Endothelial cell (in vitro differentiated cells): ENCODE measurements at regions not wholly inside any gene's neighbourhood (a gene's known extent, or its start where the extent isn't known, plus 50 kb on each side); places are given as distances from the start of the nearest gene placed in this dataset.

Source experiments
- DNase-seq: peaks from one replicate; pipeline ENCODE4 v3.0.0; 2021; ENCODE audit warnings: low spot score
- H3K27ac Mint-ChIP-seq: one replicate; pipeline ENCODE4 v1.8.0; 2021; ENCODE audit warnings: mixed read lengths, inconsistent platforms; ENCODE audit not compliant: unreplicated experiment
- H3K27me3 Mint-ChIP-seq: one replicate; pipeline ENCODE4 v1.8.0; 2021; ENCODE audit warnings: mild to moderate bottlenecking, moderate library complexity, mixed read lengths, inconsistent platforms; ENCODE audit not compliant: unreplicated experiment
- H3K36me3 Mint-ChIP-seq: one replicate; pipeline ENCODE4 v1.8.0; 2021; ENCODE audit warnings: mild to moderate bottlenecking, low read depth, mixed read lengths, inconsistent platforms; ENCODE audit not compliant: unreplicated experiment
- H3K4me1 Mint-ChIP-seq: one replicate; pipeline ENCODE4 v1.8.0; 2021; ENCODE audit warnings: mild to moderate bottlenecking, mixed read lengths, inconsistent platforms; ENCODE audit not compliant: unreplicated experiment
- H3K4me3 Mint-ChIP-seq: one replicate; pipeline ENCODE4 v1.8.0; 2021; ENCODE audit warnings: mild to moderate bottlenecking, mixed read lengths, inconsistent platforms; ENCODE audit not compliant: unreplicated experiment
- H3K9me3 Mint-ChIP-seq: one replicate; pipeline ENCODE4 v1.8.0; 2021; ENCODE audit warnings: mixed read lengths, inconsistent platforms; ENCODE audit not compliant: unreplicated experiment
- CTCF ChIP-seq: fragments of 200-600 bp; sonication (generic); IDR thresholded peaks from one replicate; pipeline ENCODE4 v1.5.0; 2021; ENCODE audit warnings: antibody characterized with exemption; ENCODE audit not compliant: unreplicated experiment

- no peaks in the 10 kb centered on the region for H3K4me1 Mint-ChIP-seq
- no peak overlapping the region for H3K4me3 Mint-ChIP-seq
- H3K27me3 Mint-ChIP-seq, result peaks cover 7% of the 10 kb centered on the region
- H3K9me3 Mint-ChIP-seq, result no peaks in the 10 kb centered on the region
- no peak for DNase-seq
- no peak for TF ChIP-seq CTCF
- H3K36me3 Mint-ChIP-seq, result no peaks in the 10 kb centered on the region
- H3K27ac Mint-ChIP-seq, result no peak overlapping the region
These were observed 235.6 kb upstream of the NCAM1 start for GRCh38 chr11:112725636-112726035.

- Mint-ChIP-seq H3K4me1 (no peaks in the 10 kb centered on the region), H3K27ac (no peak overlapping the region)
These were observed 233.8 kb upstream of the NCAM1 start for GRCh38 chr11:112727341-112727841.

GRCh38 chr11:112728288-112728687, 232.9 kb upstream of the NCAM1 start:
- Mint-ChIP-seq H3K4me1 (no peaks in the 10 kb centered on the region), H3K4me3 (no peak overlapping the region), H3K27ac (no peak overlapping the region), H3K27me3 (no peaks in the 10 kb centered on the region), H3K36me3 (no peaks in the 10 kb centered on the region), H3K9me3 (no peaks in the 10 kb centered on the region)
- no peak for DNase-seq
- TF ChIP-seq CTCF, result no peak

More at GRCh38 chr11:112727341-112727841, 233.8 kb upstream of the NCAM1 start:
- Mint-ChIP-seq H3K9me3 (no peaks in the 10 kb centered on the region), H3K4me3 (no peak overlapping the region), H3K36me3 (no peaks in the 10 kb centered on the region), H3K27me3 (peaks cover 6% of the 10 kb centered on the region)
- no peak for DNase-seq
- no peak for TF ChIP-seq CTCF

GRCh38 chr11:112728716-112729115, 232.5 kb upstream of the NCAM1 start:
- no peaks in the 10 kb centered on the region for H3K9me3 Mint-ChIP-seq
- no peaks in the 10 kb centered on the region for H3K36me3 Mint-ChIP-seq
- no peaks in the 10 kb centered on the region for H3K27me3 Mint-ChIP-seq
- H3K4me1 Mint-ChIP-seq, result no peaks in the 10 kb centered on the region
- no peak for DNase-seq
- H3K4me3 Mint-ChIP-seq, result no peak overlapping the region
- H3K27ac Mint-ChIP-seq, result no peak overlapping the region
- no peak for TF ChIP-seq CTCF

GRCh38 chr11:112730591-112730990, 230.6 kb upstream of the NCAM1 start:
- TF ChIP-seq CTCF, result no peak
- no peaks in the 10 kb centered on the region for H3K9me3 Mint-ChIP-seq

More at GRCh38 chr11:112730591-112730990, 230.6 kb upstream of the NCAM1 start:
- Mint-ChIP-seq H3K27me3 (no peaks in the 10 kb centered on the region), H3K36me3 (no peaks in the 10 kb centered on the region), H3K4me3 (no peak overlapping the region), H3K4me1 (no peaks in the 10 kb centered on the region), H3K27ac (no peak overlapping the region)
- no peak for DNase-seq
